ENCODE measurements at regions not wholly inside any gene's neighbourhood (a gene's known extent, or its start where the extent isn't known, plus 50 kb on each side); places are given as distances from the start of the nearest gene placed in this dataset.

DNA sequence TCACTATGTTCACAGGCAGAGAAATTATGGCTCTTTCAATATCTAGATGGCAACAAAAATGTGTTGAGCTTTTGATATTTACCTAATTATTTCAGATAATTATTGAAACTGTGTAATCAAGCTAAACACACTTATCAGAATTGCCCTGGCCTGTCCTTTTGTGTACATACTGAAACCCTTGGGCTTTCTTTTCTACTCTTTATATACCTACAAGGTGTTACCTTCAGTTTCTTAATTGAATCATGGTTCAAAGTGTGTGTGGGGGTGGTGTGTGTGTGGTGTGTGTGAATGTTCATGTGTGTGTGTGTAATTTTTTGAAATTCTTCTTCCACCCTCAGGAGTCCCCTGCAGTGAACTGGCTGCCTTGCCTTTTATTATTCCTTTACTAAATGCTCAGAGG, 506.8 kb upstream of the SOX9 start:
- no peak for TF ChIP-seq NR1H2 (CRISPR knock-in tag; IDR thresholded peaks at IDR 0.05)
- TF ChIP-seq, protein P1, sequence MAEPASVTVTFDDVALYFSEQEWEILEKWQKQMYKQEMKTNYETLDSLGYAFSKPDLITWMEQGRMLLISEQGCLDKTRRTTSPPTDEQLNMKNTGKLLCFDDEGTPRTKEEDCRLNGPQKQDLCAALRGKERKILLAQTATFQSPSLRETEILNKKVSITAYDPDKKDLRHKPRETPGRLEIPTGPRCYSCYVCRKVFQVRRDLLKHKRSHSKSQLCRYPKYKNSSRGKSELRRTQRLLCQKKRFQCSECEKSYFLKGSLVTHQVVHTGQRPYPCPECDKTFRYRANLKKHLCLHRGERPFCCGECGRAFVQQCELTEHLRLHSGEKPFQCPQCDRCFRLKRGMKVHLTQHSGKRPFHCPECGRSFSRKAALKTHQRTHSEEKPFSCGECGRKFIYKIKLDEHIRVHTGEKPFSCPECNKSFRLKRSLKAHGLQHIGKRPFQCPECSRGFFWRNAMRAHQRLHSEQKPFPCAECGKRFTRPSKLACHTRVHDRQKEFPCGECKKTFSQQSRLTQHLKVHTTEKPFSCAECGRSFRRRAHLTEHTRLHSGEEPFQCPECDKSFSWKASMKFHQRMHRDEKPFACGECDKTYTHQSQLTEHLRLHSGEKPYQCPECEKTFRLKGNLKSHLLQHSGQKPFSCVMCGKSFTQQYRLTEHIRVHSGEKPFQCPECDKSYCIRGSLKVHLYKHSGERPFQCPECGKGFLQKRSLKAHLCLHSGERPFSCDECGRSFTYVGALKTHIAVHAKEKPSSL (CRISPR knock-in tag; conservative IDR thresholded peaks at IDR 0.05) = no peak
- TF ChIP-seq, protein P2, sequence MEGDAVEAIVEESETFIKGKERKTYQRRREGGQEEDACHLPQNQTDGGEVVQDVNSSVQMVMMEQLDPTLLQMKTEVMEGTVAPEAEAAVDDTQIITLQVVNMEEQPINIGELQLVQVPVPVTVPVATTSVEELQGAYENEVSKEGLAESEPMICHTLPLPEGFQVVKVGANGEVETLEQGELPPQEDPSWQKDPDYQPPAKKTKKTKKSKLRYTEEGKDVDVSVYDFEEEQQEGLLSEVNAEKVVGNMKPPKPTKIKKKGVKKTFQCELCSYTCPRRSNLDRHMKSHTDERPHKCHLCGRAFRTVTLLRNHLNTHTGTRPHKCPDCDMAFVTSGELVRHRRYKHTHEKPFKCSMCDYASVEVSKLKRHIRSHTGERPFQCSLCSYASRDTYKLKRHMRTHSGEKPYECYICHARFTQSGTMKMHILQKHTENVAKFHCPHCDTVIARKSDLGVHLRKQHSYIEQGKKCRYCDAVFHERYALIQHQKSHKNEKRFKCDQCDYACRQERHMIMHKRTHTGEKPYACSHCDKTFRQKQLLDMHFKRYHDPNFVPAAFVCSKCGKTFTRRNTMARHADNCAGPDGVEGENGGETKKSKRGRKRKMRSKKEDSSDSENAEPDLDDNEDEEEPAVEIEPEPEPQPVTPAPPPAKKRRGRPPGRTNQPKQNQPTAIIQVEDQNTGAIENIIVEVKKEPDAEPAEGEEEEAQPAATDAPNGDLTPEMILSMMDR (IDR thresholded peaks at IDR 0.05) = no peak
- no peak for TF ChIP-seq TP53 (CRISPR knock-in tag; IDR thresholded peaks at IDR 0.05)
- TF ChIP-seq IRF2 (CRISPR knock-in tag; IDR thresholded peaks at IDR 0.05; ENCODE audit: borderline replicate concordance, low read depth) = no peak
- TF ChIP-seq, protein P3, sequence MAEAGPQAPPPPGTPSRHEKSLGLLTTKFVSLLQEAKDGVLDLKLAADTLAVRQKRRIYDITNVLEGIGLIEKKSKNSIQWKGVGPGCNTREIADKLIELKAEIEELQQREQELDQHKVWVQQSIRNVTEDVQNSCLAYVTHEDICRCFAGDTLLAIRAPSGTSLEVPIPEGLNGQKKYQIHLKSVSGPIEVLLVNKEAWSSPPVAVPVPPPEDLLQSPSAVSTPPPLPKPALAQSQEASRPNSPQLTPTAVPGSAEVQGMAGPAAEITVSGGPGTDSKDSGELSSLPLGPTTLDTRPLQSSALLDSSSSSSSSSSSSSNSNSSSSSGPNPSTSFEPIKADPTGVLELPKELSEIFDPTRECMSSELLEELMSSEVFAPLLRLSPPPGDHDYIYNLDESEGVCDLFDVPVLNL (CRISPR knock-in tag; IDR thresholded peaks at IDR 0.05; ENCODE audit: borderline replicate concordance, low read depth) = no peak
- TF ChIP-seq, protein P4, sequence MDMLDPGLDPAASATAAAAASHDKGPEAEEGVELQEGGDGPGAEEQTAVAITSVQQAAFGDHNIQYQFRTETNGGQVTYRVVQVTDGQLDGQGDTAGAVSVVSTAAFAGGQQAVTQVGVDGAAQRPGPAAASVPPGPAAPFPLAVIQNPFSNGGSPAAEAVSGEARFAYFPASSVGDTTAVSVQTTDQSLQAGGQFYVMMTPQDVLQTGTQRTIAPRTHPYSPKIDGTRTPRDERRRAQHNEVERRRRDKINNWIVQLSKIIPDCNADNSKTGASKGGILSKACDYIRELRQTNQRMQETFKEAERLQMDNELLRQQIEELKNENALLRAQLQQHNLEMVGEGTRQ (CRISPR knock-in tag; IDR thresholded peaks at IDR 0.05) = no peak
- TF ChIP-seq, protein P5, sequence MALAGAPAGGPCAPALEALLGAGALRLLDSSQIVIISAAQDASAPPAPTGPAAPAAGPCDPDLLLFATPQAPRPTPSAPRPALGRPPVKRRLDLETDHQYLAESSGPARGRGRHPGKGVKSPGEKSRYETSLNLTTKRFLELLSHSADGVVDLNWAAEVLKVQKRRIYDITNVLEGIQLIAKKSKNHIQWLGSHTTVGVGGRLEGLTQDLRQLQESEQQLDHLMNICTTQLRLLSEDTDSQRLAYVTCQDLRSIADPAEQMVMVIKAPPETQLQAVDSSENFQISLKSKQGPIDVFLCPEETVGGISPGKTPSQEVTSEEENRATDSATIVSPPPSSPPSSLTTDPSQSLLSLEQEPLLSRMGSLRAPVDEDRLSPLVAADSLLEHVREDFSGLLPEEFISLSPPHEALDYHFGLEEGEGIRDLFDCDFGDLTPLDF (CRISPR knock-in tag; IDR thresholded peaks at IDR 0.05) = no peak
- TF ChIP-seq ELF4 (CRISPR knock-in tag; IDR thresholded peaks at IDR 0.05; ENCODE audit: low read depth) = no peak
- TF ChIP-seq NFE2L1 (CRISPR knock-in tag; IDR thresholded peaks at IDR 0.05) = no peak
